ENCODE measurements at regions not wholly inside any gene's neighbourhood (a gene's known extent, or its start where the extent isn't known, plus 50 kb on each side); places are given as distances from the start of the nearest gene placed in this dataset.

- Mint-ChIP-seq H3K27ac (ENCODE audit: unreplicated experiment) (no peak overlapping the region), H3K36me3 (ENCODE audit: low read depth, unreplicated experiment) (peaks cover 6% of the 10 kb centered on the region), H3K27me3 (ENCODE audit: unreplicated experiment) (peaks cover 3% of the 10 kb centered on the region), H3K4me1 (ENCODE audit: unreplicated experiment) (peaks cover 2% of the 10 kb centered on the region), H3K4me3 (ENCODE audit: unreplicated experiment) (no peak overlapping the region), H3K9me3 (ENCODE audit: unreplicated experiment) (peaks cover 4% of the 10 kb centered on the region)
- TF ChIP-seq CTCF (IDR thresholded peaks at IDR 0.05; ENCODE audit: unreplicated experiment): no peak
- DNase-seq (ENCODE audit: low spot score): no peak
Measured at GRCh38 chr10:36063396-36063795, 421.3 kb upstream of the FZD8 start.

- no peak for TF ChIP-seq CTCF (IDR thresholded peaks at IDR 0.05; ENCODE audit: unreplicated experiment)
- Mint-ChIP-seq H3K27me3 (ENCODE audit: unreplicated experiment) (no peaks in the 10 kb centered on the region), H3K36me3 (ENCODE audit: low read depth, unreplicated experiment) (no peaks in the 10 kb centered on the region), H3K4me3 (ENCODE audit: unreplicated experiment) (no peak overlapping the region), H3K27ac (ENCODE audit: unreplicated experiment) (no peak overlapping the region), H3K4me1 (ENCODE audit: unreplicated experiment) (peaks cover 2% of the 10 kb centered on the region), H3K9me3 (ENCODE audit: unreplicated experiment) (no peaks in the 10 kb centered on the region)
- DNase-seq (ENCODE audit: low spot score): no peak
Measured at GRCh38 chr10:36057731-36058130, 415.6 kb upstream of the FZD8 start.

- Mint-ChIP-seq H3K36me3 (ENCODE audit: low read depth, unreplicated experiment) (no peaks in the 10 kb centered on the region), H3K27me3 (ENCODE audit: unreplicated experiment) (no peaks in the 10 kb centered on the region), H3K27ac (ENCODE audit: unreplicated experiment) (no peak overlapping the region), H3K4me3 (ENCODE audit: unreplicated experiment) (no peak overlapping the region), H3K4me1 (ENCODE audit: unreplicated experiment) (peaks cover 2% of the 10 kb centered on the region), H3K9me3 (ENCODE audit: unreplicated experiment) (no peaks in the 10 kb centered on the region)
- no peak for TF ChIP-seq CTCF (IDR thresholded peaks at IDR 0.05; ENCODE audit: unreplicated experiment)
- DNase-seq (ENCODE audit: low spot score): no peak
Measured at GRCh38 chr10:36057180-36057579, 415.1 kb upstream of the FZD8 start.

- no peaks in the 10 kb centered on the region for H3K27me3 Mint-ChIP-seq (ENCODE audit: unreplicated experiment)
- no peak for TF ChIP-seq CTCF (IDR thresholded peaks at IDR 0.05; ENCODE audit: unreplicated experiment)
- no peaks in the 10 kb centered on the region for H3K4me1 Mint-ChIP-seq (ENCODE audit: unreplicated experiment)
- H3K9me3 Mint-ChIP-seq (ENCODE audit: unreplicated experiment): no peaks in the 10 kb centered on the region
- H3K27ac Mint-ChIP-seq (ENCODE audit: unreplicated experiment): no peak overlapping the region
- no peaks in the 10 kb centered on the region for H3K36me3 Mint-ChIP-seq (ENCODE audit: low read depth, unreplicated experiment)
- H3K4me3 Mint-ChIP-seq (ENCODE audit: unreplicated experiment): no peak overlapping the region
- DNase-seq (ENCODE audit: low spot score): no peak
Measured at GRCh38 chr10:36053775-36054174, 411.7 kb upstream of the FZD8 start.

GRCh38 chr10:36053271-36053670 is 411.2 kb upstream of the FZD8 start:
- no peak for DNase-seq (ENCODE audit: low spot score)
- H3K4me1 Mint-ChIP-seq (ENCODE audit: unreplicated experiment): no peaks in the 10 kb centered on the region
- no peaks in the 10 kb centered on the region for H3K9me3 Mint-ChIP-seq (ENCODE audit: unreplicated experiment)
- no peaks in the 10 kb centered on the region for H3K27me3 Mint-ChIP-seq (ENCODE audit: unreplicated experiment)
- TF ChIP-seq CTCF (IDR thresholded peaks at IDR 0.05; ENCODE audit: unreplicated experiment): no peak
- H3K36me3 Mint-ChIP-seq (ENCODE audit: low read depth, unreplicated experiment): no peaks in the 10 kb centered on the region
- H3K4me3 Mint-ChIP-seq (ENCODE audit: unreplicated experiment): no peak overlapping the region
- no peak overlapping the region for H3K27ac Mint-ChIP-seq (ENCODE audit: unreplicated experiment)

Measured in endothelial cell (in vitro differentiated cells).